Cardiac muscle cell (in vitro differentiated cells and primary cell): ENCODE measurements at regions not wholly inside any gene's neighbourhood (a gene's known extent, or its start where the extent isn't known, plus 50 kb on each side); places are given as distances from the start of the nearest gene placed in this dataset.
A peak's percentile ranks its signal among the peaks of the same experiment; 100 is the strongest.

Source experiments
- DNase-seq, 2 donors: peaks; one replicate each; pipeline versions ENCODE4 v3.0.0 to v3.0.0-alpha.2; 2010 to 2017; ENCODE audit warnings: low read depth in 1 of 2, low spot score in 1 of 2
- H3K27ac ChIP-seq: fragments of 200-600 bp; sonication (generic); 2 replicates; pipeline ENCODE4 v1.5.1; 2016
- H3K27me3 ChIP-seq: fragments of 200-600 bp; sonication (generic); 2 replicates; pipeline ENCODE4 v1.6.0; 2016; ENCODE audit warnings: control low read depth
- H3K36me3 ChIP-seq: fragments of 200-600 bp; sonication (generic); 2 replicates; pipeline ENCODE4 v1.5.1; 2016; ENCODE audit warnings: control low read depth
- H3K4me1 ChIP-seq: fragments of 200-600 bp; sonication (generic); 2 replicates; pipeline ENCODE4 v1.8.1; 2017; ENCODE audit warnings: low read depth, mild to moderate bottlenecking, mixed run types
- H3K4me3 ChIP-seq: fragments of 200-600 bp; sonication (generic); 2 replicates; pipeline ENCODE4 v1.5.1; 2016; ENCODE audit warnings: mild to moderate bottlenecking
- H3K9me3 ChIP-seq: fragments of 200-600 bp; sonication (generic); 2 replicates; pipeline ENCODE4 v1.5.1; 2017; ENCODE audit warnings: low read depth, mild to moderate bottlenecking, control low read depth
- TF ChIP-seq, protein P1 (sequence below): IDR thresholded peaks from 2 replicates; pipeline ENCODE4 v1.5.1; 2012; ENCODE audit warnings: low read depth, mild to moderate bottlenecking, low read length

DNA sequence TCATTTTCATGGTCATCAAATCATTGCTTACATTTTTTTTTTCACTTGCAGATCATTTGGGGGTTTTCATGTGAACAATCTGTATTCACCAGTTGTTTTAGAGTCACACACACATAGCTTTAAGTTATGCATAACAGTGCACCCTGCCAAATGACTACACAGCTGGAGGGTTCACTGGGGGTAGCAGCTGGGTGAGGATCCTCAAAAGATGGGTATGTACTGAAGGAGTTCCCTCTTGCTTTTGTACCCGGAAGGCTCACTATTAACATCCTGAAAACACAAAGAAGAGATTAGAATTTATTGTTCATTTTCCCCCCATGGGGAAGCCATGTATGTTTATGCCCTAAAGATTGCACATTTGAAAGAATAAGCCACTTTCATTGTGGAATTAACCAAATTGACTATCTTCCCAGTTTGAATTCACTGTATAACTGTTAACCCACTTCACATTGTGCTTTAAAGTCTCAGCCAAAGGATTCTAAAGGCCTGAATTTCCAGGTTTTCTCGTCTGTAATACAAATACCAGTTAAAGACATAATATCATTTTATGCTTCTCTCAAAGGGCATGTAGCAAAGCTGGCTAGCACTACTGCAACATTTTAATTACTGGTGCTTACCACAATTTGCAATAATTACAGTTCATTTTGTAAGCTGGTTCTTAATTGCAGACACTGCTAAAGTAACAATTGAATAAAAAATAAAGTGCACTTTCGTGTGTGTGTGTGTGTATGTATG is 466.4 kb upstream of the MEF2C start:
- H3K9me3 ChIP-seq = no peaks in the 10 kb centered on the region
- no peak for DNase-seq
- no peak overlapping the region for H3K27ac ChIP-seq
- TF ChIP-seq, protein P1, sequence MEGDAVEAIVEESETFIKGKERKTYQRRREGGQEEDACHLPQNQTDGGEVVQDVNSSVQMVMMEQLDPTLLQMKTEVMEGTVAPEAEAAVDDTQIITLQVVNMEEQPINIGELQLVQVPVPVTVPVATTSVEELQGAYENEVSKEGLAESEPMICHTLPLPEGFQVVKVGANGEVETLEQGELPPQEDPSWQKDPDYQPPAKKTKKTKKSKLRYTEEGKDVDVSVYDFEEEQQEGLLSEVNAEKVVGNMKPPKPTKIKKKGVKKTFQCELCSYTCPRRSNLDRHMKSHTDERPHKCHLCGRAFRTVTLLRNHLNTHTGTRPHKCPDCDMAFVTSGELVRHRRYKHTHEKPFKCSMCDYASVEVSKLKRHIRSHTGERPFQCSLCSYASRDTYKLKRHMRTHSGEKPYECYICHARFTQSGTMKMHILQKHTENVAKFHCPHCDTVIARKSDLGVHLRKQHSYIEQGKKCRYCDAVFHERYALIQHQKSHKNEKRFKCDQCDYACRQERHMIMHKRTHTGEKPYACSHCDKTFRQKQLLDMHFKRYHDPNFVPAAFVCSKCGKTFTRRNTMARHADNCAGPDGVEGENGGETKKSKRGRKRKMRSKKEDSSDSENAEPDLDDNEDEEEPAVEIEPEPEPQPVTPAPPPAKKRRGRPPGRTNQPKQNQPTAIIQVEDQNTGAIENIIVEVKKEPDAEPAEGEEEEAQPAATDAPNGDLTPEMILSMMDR = no peak
- H3K4me3 ChIP-seq = no peak overlapping the region
- no peaks in the 10 kb centered on the region for H3K27me3 ChIP-seq
- no peaks in the 10 kb centered on the region for H3K36me3 ChIP-seq
- H3K4me1 ChIP-seq = peaks cover 4% of the 10 kb centered on the region

DNA sequence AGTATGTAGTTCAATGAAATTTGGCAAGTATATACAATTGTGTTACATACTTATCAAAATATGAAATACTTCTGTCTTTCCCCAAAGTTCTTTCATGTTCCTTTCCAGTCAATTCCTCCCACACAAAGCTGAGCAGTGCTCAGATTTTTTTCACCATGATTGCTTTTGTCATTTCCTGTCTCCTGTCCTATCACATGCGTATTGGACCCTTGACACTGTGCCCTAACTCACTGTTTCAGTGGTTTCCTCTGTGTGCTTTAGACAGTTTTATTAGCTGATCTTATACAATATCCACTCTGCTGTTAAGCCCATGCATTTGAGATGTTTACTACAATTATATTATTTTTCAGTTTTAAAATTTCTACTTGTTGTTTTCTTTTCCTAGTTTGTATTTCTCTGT is 463.6 kb upstream of the MEF2C start:
- peaks cover 4% of the 10 kb centered on the region for H3K4me1 ChIP-seq
- H3K27ac ChIP-seq = no peak overlapping the region
- no peaks in the 10 kb centered on the region for H3K36me3 ChIP-seq
- H3K27me3 ChIP-seq = no peaks in the 10 kb centered on the region
- no peaks in the 10 kb centered on the region for H3K9me3 ChIP-seq
- TF ChIP-seq, protein P1 = no peak
- DNase-seq = peak in 1 of 2 donors; percentile 14
- H3K4me3 ChIP-seq = no peak overlapping the region

DNA sequence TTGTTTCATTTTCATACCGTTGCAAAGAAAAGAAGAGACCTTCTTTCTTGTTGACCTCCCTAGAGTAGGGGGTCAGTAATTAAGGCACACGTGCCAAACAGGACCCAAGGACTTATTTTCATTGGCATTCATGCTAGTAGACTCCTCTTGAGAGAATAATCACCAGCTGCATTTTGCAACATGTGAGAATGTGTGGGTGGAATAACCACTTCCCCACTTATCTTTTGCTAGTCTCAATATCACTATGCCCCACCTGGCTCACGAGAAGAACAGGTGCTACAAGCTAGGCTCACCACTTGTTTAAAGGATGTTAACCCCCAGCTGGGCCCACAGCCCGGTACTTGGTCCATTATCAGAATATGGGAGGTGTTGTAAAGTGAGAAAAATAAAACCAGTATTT is 460.7 kb upstream of the MEF2C start:
- Histone ChIP-seq H3K27me3 (no peaks in the 10 kb centered on the region), H3K4me3 (no peak overlapping the region), H3K36me3 (no peaks in the 10 kb centered on the region), H3K27ac (no peak overlapping the region), H3K9me3 (no peaks in the 10 kb centered on the region), H3K4me1 (no peaks in the 10 kb centered on the region)
- DNase-seq = no peak
- TF ChIP-seq, protein P1 = no peak

DNA sequence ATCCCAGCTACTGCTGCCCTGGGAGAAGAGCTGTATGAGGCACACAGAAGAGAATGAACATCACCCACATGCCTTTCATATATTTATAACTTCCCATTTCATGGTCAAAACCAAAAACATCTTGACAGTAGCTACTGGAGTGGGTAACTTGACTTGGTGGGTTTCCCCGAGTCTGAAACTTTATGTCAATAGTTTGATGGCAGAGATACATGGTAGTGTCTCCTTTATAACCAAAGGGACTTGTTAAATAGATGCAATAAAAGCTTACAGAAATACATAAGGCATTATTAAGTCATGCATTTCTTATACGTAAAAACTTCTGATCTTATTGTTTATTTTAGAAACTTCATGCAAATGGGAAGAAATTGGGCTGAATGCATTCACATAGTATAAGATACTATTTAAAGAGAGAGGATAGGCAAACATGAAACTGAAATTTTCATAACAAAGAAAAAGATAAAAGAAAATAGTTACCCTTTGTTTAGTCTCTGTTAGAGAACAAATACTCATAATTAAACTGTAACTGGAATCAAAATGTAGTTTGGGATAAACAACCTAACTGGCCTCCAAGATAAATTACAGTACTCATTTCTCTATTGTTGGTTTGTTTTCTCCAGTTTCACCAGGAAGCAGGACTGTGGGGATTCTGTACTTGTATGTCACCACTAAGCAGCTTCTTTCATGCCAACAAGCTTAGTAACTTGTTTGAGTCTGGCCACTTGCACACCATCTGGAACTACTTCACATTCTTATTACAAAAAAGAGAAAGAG is 459.3 kb upstream of the MEF2C start:
- Histone ChIP-seq H3K9me3 (no peaks in the 10 kb centered on the region), H3K27ac (no peak overlapping the region), H3K4me3 (no peak overlapping the region), H3K27me3 (no peaks in the 10 kb centered on the region), H3K4me1 (no peaks in the 10 kb centered on the region), H3K36me3 (no peaks in the 10 kb centered on the region)
- TF ChIP-seq, protein P1 = no peak
- peak in 1 of 2 donors; percentile 38 for DNase-seq

DNA sequence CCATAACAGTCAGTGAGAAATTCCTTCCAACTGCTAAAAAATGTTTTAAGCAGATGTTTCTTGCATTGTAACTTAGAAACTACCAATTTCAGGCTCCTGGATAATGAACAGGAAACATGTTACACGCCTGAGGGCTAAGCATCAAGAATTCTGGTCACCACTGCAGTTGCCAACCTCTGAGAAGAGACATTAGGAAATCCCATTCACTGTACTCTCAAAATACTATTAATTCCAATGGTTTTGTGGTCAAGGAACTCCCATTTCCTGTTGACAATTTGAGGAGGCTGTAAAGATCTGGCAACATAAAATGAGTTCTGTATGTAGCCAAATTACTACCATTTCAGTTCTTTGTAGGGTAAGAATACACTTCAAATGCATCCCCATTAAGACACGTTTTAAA is 456.0 kb upstream of the MEF2C start:
- Histone ChIP-seq H3K36me3 (no peaks in the 10 kb centered on the region), H3K4me3 (no peak overlapping the region), H3K27ac (no peak overlapping the region), H3K4me1 (no peaks in the 10 kb centered on the region), H3K27me3 (no peaks in the 10 kb centered on the region), H3K9me3 (no peaks in the 10 kb centered on the region)
- TF ChIP-seq, protein P1 = no peak
- peak in 1 of 2 donors; percentile 81 for DNase-seq
